ENCODE measurements at regions not wholly inside any gene's neighbourhood (a gene's known extent, or its start where the extent isn't known, plus 50 kb on each side); places are given as distances from the start of the nearest gene placed in this dataset.
A peak's percentile ranks its signal among the peaks of the same experiment; 100 is the strongest.
"Not testable (repeated sequence)": the region's sequence is repeated elsewhere in the genome, so short reads cannot be mapped to it uniquely, and the experiment has no call there.

- Histone ChIP-seq H3K27me3 (no peaks in the 10 kb centered on the region), H3K27ac (no peak overlapping the region), H3K4me3 (replicated peaks in 1 of 3) (no peak overlapping the region), H3K36me3 (no peaks in the 10 kb centered on the region), H3K9me3 (no peaks in the 10 kb centered on the region), H3K4me1 (no peaks in the 10 kb centered on the region)
- TF ChIP-seq POLR2A (IDR thresholded peaks at IDR 0.05) (no peak), CTCF (IDR thresholded peaks at IDR 0.05) (no peak)
- DNase-seq, result no peak
- intact Hi-C loops (cut with DNase I), result no loop called here
Observed at GRCh38 chrY:7543506-7543905, 632.0 kb upstream of the AMELY start.

GRCh38 chrY:7542256-7542858 lies 630.8 kb upstream of the AMELY start:
- Histone ChIP-seq H3K27ac (no peak overlapping the region), H3K9me3 (no peaks in the 10 kb centered on the region), H3K36me3 (no peaks in the 10 kb centered on the region), H3K4me1 (no peaks in the 10 kb centered on the region), H3K4me3 (replicated peaks in 1 of 3) (no peak overlapping the region), H3K27me3 (no peaks in the 10 kb centered on the region)
- WGBS, 2 donors, result 21 to 33% methylated on average over 2 of the region's 2 CpGs
- peak; percentile 2 to 5 for DNase-seq
- intact Hi-C loops (cut with DNase I), result no loop called here
- TF ChIP-seq POLR2A (IDR thresholded peaks at IDR 0.05) (no peak), CTCF (IDR thresholded peaks at IDR 0.05) (no peak)

- H3K9me3 ChIP-seq, result no peaks in the 10 kb centered on the region
- H3K27me3 ChIP-seq, result no peaks in the 10 kb centered on the region
- intact Hi-C loops (cut with DNase I), result no loop called here
- H3K36me3 ChIP-seq, result no peaks in the 10 kb centered on the region
- H3K27ac ChIP-seq, result no peak overlapping the region
- no peak overlapping the region for H3K4me3 ChIP-seq (replicated peaks in 1 of 3)
- 85 to 89% methylated on average over 2 of the region's 2 CpGs for WGBS, 2 donors
- H3K4me1 ChIP-seq, result no peaks in the 10 kb centered on the region
- no peak for TF ChIP-seq POLR2A (IDR thresholded peaks at IDR 0.05)
- TF ChIP-seq CTCF (IDR thresholded peaks at IDR 0.05), result no peak
- no peak for DNase-seq
Observed at GRCh38 chrY:7529396-7529795, 617.8 kb upstream of the AMELY start.

- H3K36me3 ChIP-seq; H3K9me3 ChIP-seq; H3K27me3 ChIP-seq; intact Hi-C loops (cut with DNase I); H3K27ac ChIP-seq; DNase-seq; H3K4me3 ChIP-seq (replicated peaks in 1 of 3); H3K4me1 ChIP-seq: not testable (repeated sequence)
- 82 to 83% methylated on average over 4 of the region's 4 CpGs for WGBS, 2 donors
Observed at GRCh38 chrY:7527568-7527967, 616.0 kb upstream of the AMELY start.

GRCh38 chrY:7518387-7518786 lies 606.8 kb upstream of the AMELY start:
- no peak for DNase-seq
- no peaks in the 10 kb centered on the region for H3K9me3 ChIP-seq
- no peaks in the 10 kb centered on the region for H3K27me3 ChIP-seq
- H3K4me3 ChIP-seq (replicated peaks in 1 of 3), result no peak overlapping the region
- no peaks in the 10 kb centered on the region for H3K4me1 ChIP-seq
- no peaks in the 10 kb centered on the region for H3K36me3 ChIP-seq
- intact Hi-C loops (cut with DNase I), result no loop called here
- TF ChIP-seq POLR2A (IDR thresholded peaks at IDR 0.05), result no peak
- TF ChIP-seq CTCF (IDR thresholded peaks at IDR 0.05), result no peak
- WGBS, 2 donors, result 80 to 100% methylated on average over 1 of the region's 1 CpG
- H3K27ac ChIP-seq, result no peak overlapping the region

- TF ChIP-seq CTCF (IDR thresholded peaks at IDR 0.05) (no peak), POLR2A (IDR thresholded peaks at IDR 0.05) (no peak)
- no peaks in the 10 kb centered on the region for H3K27me3 ChIP-seq
- intact Hi-C loops (cut with DNase I), result no loop called here
- no peak overlapping the region for H3K4me3 ChIP-seq (replicated peaks in 1 of 3)
- H3K27ac ChIP-seq, result no peak overlapping the region
- H3K4me1 ChIP-seq, result no peaks in the 10 kb centered on the region
- no peaks in the 10 kb centered on the region for H3K36me3 ChIP-seq
- no peak for DNase-seq
- WGBS, 2 donors, result 69 to 74% methylated on average over 3 of the region's 3 CpGs
- H3K9me3 ChIP-seq, result no peaks in the 10 kb centered on the region
Observed at GRCh38 chrY:7516268-7516667, 604.7 kb upstream of the AMELY start.
